IMR-90 (cell line): ENCODE measurements at regions not wholly inside any gene's neighbourhood (a gene's known extent, or its start where the extent isn't known, plus 50 kb on each side); places are given as distances from the start of the nearest gene placed in this dataset.

Source experiments
- ATAC-seq: fragments of 200-7000 bp; cut with Tn5 transposase; 2 replicates; pipeline ENCODE4 v1.9.1; 2020; ENCODE audit warnings: low read depth, mild to moderate bottlenecking, moderate library complexity
- BruUV-seq: library from RNA; stranded (reverse); fragments of 400-500 nt; replicated peaks from 2 replicates; lab custom pipeline; 2021; lab: Mats Ljungman, UMichigan
- CTCF ChIA-PET: fragments of 300-600 bp; formaldehyde crosslinking; extraction: SDS; loops from one replicate; lab custom pipeline; 2021; ENCODE audit warnings: antibody characterized with exemption; lab: Yijun Ruan, JAX
- POLR2A ChIA-PET: fragments of 300-600 bp; sonication (Branson Sonifier 250); formaldehyde crosslinking; loops from one replicate; lab custom pipeline; 2022; ENCODE audit warnings: antibody characterized with exemption; ENCODE audit not compliant: unreplicated experiment; lab: Charles Lee
- DNase-seq: peaks from one replicate; pipeline ENCODE4 v3.0.0; 2013
- H2AFZ ChIP-seq: replicated peaks from 2 replicates; pipeline ENCODE3; 2013; ENCODE audit warnings: low read length, mild to moderate bottlenecking; ENCODE audit not compliant: poor library complexity
- H2AK5ac ChIP-seq: 2 replicates; pipeline ENCODE4 v1.6.1; 2013; ENCODE audit warnings: low read depth, low read length, inconsistent platforms
- H2AK9ac ChIP-seq: replicated peaks from 2 replicates; pipeline ENCODE3; 2013; ENCODE audit warnings: mild to moderate bottlenecking, low read depth, low read length, moderate library complexity; ENCODE audit not compliant: poor library complexity
- H2BK120ac ChIP-seq: 2 replicates; pipeline ENCODE4 v1.6.1; 2013; ENCODE audit warnings: low read depth, low read length, inconsistent platforms
- H2BK15ac ChIP-seq: 3 replicates; pipeline ENCODE4 v1.6.1; 2013; ENCODE audit warnings: low read depth, low read length, inconsistent platforms
- H2BK20ac ChIP-seq: 2 replicates; pipeline ENCODE4 v1.6.1; 2013; ENCODE audit warnings: low read depth, mild to moderate bottlenecking, inconsistent platforms, low read length, moderate library complexity
- H2BK5ac ChIP-seq: 2 replicates; pipeline ENCODE4 v1.6.1; 2013; ENCODE audit warnings: mild to moderate bottlenecking, low read depth, low read length, inconsistent platforms; ENCODE audit not compliant: poor library complexity, severe bottlenecking
- H3K14ac ChIP-seq: replicated peaks from 2 replicates; pipeline ENCODE4 v1.6.1; 2013; ENCODE audit warnings: low read depth, low read length, inconsistent platforms
- H3K18ac ChIP-seq: 2 replicates; pipeline ENCODE4 v1.6.1; 2013; ENCODE audit warnings: low read depth, low read length, control low read depth
- H3K23ac ChIP-seq: 2 replicates; pipeline ENCODE4 v1.6.1; 2013; ENCODE audit warnings: low read depth, low read length, inconsistent platforms
- H3K27ac ChIP-seq: 2 replicates; pipeline ENCODE4 v1.5.1; 2013; ENCODE audit warnings: mild to moderate bottlenecking, control low read depth, low read length; ENCODE audit not compliant: insufficient read depth
- H3K27me3 ChIP-seq: 2 replicates; pipeline ENCODE4 v1.6.1; 2013; ENCODE audit warnings: low read length; ENCODE audit not compliant: control insufficient read depth, insufficient read depth
- H3K36me3 ChIP-seq: 2 replicates; pipeline ENCODE4 v1.6.1; 2013; ENCODE audit warnings: low read length, mixed read lengths; ENCODE audit not compliant: control insufficient read depth, insufficient read depth
- H3K4ac ChIP-seq: 2 replicates; pipeline ENCODE4 v1.6.1; 2013; ENCODE audit warnings: low read depth, low read length, inconsistent platforms
- H3K4me1 ChIP-seq: 2 replicates; pipeline ENCODE4 v1.6.1; 2013; ENCODE audit warnings: low read length, mixed read lengths; ENCODE audit not compliant: control insufficient read depth, insufficient read depth
- H3K4me2 ChIP-seq: 2 replicates; pipeline ENCODE4 v1.6.1; 2013; ENCODE audit warnings: low read depth, mild to moderate bottlenecking, control low read depth, low read length, moderate library complexity
- H3K4me3 ChIP-seq: 2 replicates; pipeline ENCODE4 v1.5.1; 2013; ENCODE audit warnings: low read depth, mild to moderate bottlenecking, control low read depth, low read length, moderate library complexity; ENCODE audit not compliant: insufficient read depth
- H3K56ac ChIP-seq: 2 replicates; pipeline ENCODE4 v1.6.1; 2013; ENCODE audit warnings: low read length, inconsistent platforms; ENCODE audit not compliant: insufficient read depth; ENCODE audit errors: extremely low read depth
- H3K79me1 ChIP-seq, 2 experiments: 2 replicates each; pipeline ENCODE4 v1.6.1; 2013; ENCODE audit warnings: low read length in 2 of 2, inconsistent platforms in 1 of 2, low read depth in 1 of 2
- H3K9ac ChIP-seq: 2 replicates; pipeline ENCODE4 v1.6.1; 2013; ENCODE audit warnings: low read depth, low read length, control low read depth
- H3K9me1 ChIP-seq: 2 replicates; pipeline ENCODE4 v1.6.1; 2013; ENCODE audit warnings: low read length, inconsistent platforms; ENCODE audit not compliant: insufficient read depth
- H3K9me3 ChIP-seq: 2 replicates; pipeline ENCODE4 v1.6.1; 2013; ENCODE audit warnings: low read length; ENCODE audit not compliant: control insufficient read depth, insufficient read depth
- H4K20me1 ChIP-seq: 2 replicates; pipeline ENCODE4 v1.6.1; 2013; ENCODE audit warnings: low read length, inconsistent platforms; ENCODE audit not compliant: insufficient read depth
- H4K5ac ChIP-seq: 2 replicates; pipeline ENCODE4 v1.6.1; 2013; ENCODE audit warnings: mild to moderate bottlenecking, low read depth, low read length, control low read depth
- H4K8ac ChIP-seq, 2 experiments: 2 replicates each; pipeline ENCODE4 v1.6.1; 2013; ENCODE audit warnings: low read depth in 2 of 2, low read length in 2 of 2, control low read depth in 1 of 2, inconsistent platforms in 1 of 2
- H4K91ac ChIP-seq: 2 replicates; pipeline ENCODE4 v1.6.1; 2013; ENCODE audit warnings: low read depth, low read length, inconsistent platforms; ENCODE audit not compliant: insufficient read depth
- BHLHE40 ChIP-seq: fragments of 150-350 bp; IDR thresholded peaks from 2 replicates; pipeline ENCODE4 v1.6.1; 2016; ENCODE audit warnings: mild to moderate bottlenecking, low read depth, low read length
- CEBPB ChIP-seq: IDR thresholded peaks from 2 replicates; pipeline ENCODE4 v1.6.1; 2012; ENCODE audit warnings: low read depth, low read length, improper control_type of control experiment
- CHD1 ChIP-seq: IDR thresholded peaks from 2 replicates; pipeline ENCODE4 v1.6.1; 2012; ENCODE audit warnings: low read depth, low read length, improper control_type of control experiment
- CTCF ChIP-seq: conservative IDR thresholded peaks from 2 replicates; pipeline ENCODE4 v1.5.1; 2012; ENCODE audit warnings: mild to moderate bottlenecking, low read depth, low read length, improper control_type of control experiment
- ELK1 ChIP-seq: fragments of 150-350 bp; IDR thresholded peaks from 2 replicates; pipeline ENCODE4 v1.6.1; 2016; ENCODE audit warnings: low read depth, mild to moderate bottlenecking, low read length, moderate library complexity, borderline replicate concordance
- FOS ChIP-seq: fragments of 150-350 bp; IDR thresholded peaks from 2 replicates; pipeline ENCODE4 v1.6.1; 2016; ENCODE audit warnings: low read depth, low read length
- MAFK ChIP-seq: IDR thresholded peaks from 2 replicates; pipeline ENCODE4 v1.6.1; 2012; ENCODE audit warnings: low read depth, low read length, improper control_type of control experiment
- MAZ ChIP-seq: IDR thresholded peaks from 2 replicates; pipeline ENCODE4 v1.6.1; 2012; ENCODE audit warnings: low read depth, mild to moderate bottlenecking, low read length, improper control_type of control experiment, moderate library complexity, borderline replicate concordance
- MXI1 ChIP-seq: IDR thresholded peaks from 2 replicates; pipeline ENCODE4 v1.6.1; 2012; ENCODE audit warnings: low read depth, mild to moderate bottlenecking, low read length, moderate library complexity, borderline replicate concordance
- NFE2L2 ChIP-seq: fragments of 150-350 bp; IDR thresholded peaks from 2 replicates; pipeline ENCODE4 v1.6.1; 2016; ENCODE audit warnings: low read depth, mild to moderate bottlenecking, low read length
- POLR2A ChIP-seq: IDR thresholded peaks from 2 replicates; pipeline ENCODE4 v1.6.1; 2012; ENCODE audit warnings: mild to moderate bottlenecking, low read depth, low read length
- RAD21 ChIP-seq: IDR thresholded peaks from 2 replicates; pipeline ENCODE4 v1.6.1; 2012; ENCODE audit warnings: low read length, improper control_type of control experiment
- RCOR1 ChIP-seq: IDR thresholded peaks from 2 replicates; pipeline ENCODE4 v1.6.1; 2012; ENCODE audit warnings: mild to moderate bottlenecking, low read length, improper control_type of control experiment; ENCODE audit not compliant: insufficient replicate concordance
- RFX5 ChIP-seq: IDR thresholded peaks from 2 replicates; pipeline ENCODE4 v1.8.0; 2012; ENCODE audit warnings: low read depth, mild to moderate bottlenecking, low read length, moderate library complexity
- SMC3 ChIP-seq: fragments of 150-350 bp; IDR thresholded peaks from 2 replicates; pipeline ENCODE4 v1.6.1; 2016; ENCODE audit warnings: low read depth, mild to moderate bottlenecking, antibody characterized with exemption, low read length, moderate library complexity
- USF2 ChIP-seq: fragments of 150-350 bp; IDR thresholded peaks from 2 replicates; pipeline ENCODE4 v1.6.1; 2017; ENCODE audit warnings: mild to moderate bottlenecking, antibody characterized with exemption, low read length, low read depth
- WGBS, 2 experiments: methylation state at CpG; one replicate each; pipeline versions ENCODE4 v1.1.5 to v1.1.7; 2013; ENCODE audit warnings: missing lambda C conversion rate in 2 of 2; ENCODE audit not compliant: insufficient read length in 1 of 2; ENCODE audit errors: extremely low coverage in 2 of 2; 5-methylcytosine and 5-hydroxymethylcytosine counted together
- dilution Hi-C: fragments of 300-500 bp; cut with HindIII; formaldehyde crosslinking; loops from one replicate; pipeline ENCODE4 v1.14.3; 2018; ENCODE audit warnings: low sequenced_read_pairs; ENCODE audit not compliant: unreplicated experiment
- in situ Hi-C: fragments of 300-500 bp; cut with MboI; formaldehyde crosslinking; loops from 3 replicates; pipeline ENCODE4 v1.14.3; 2019; ENCODE audit warnings: low sequenced_read_pairs, inconsistent platforms, mixed read lengths
- intact Hi-C: fragments of 100-400 bp; cut with micrococcal nuclease; formaldehyde crosslinking; loops from 2 replicates; pipeline ENCODE4 v1.10.0; 2022

- H3K18ac ChIP-seq = no peak overlapping the region
- peaks cover 16% of the 10 kb centered on the region for H3K9me3 ChIP-seq
- H2AFZ ChIP-seq = no peak overlapping the region
- DNase-seq = no peak
- POLR2A ChIA-PET = no interaction called here
- H3K9me1 ChIP-seq = no peaks in the 10 kb centered on the region
- no peak overlapping the region for H4K8ac ChIP-seq
- no peak for ATAC-seq
- no peak overlapping the region for H3K4me3 ChIP-seq
- H3K27me3 ChIP-seq = no peaks in the 10 kb centered on the region
- 60% methylated on average over 1 of the region's 12 CpGs; no CpG with 5 or more reads in 1 of the 2 experiments for WGBS, 2 experiments
- H3K9ac ChIP-seq = no peak overlapping the region
- BruUV-seq = no TSS peak
- H3K23ac ChIP-seq = no peak overlapping the region
- H3K4ac ChIP-seq = no peak overlapping the region
- intact Hi-C loops (no loop called here), in situ Hi-C loops (no loop called here), dilution Hi-C loops (no loop called here)
- CTCF ChIA-PET = no interaction called here
- no peak overlapping the region for H2BK20ac ChIP-seq
- no peak overlapping the region for H3K27ac ChIP-seq
- no peak overlapping the region for H2BK5ac ChIP-seq
- no peaks in the 10 kb centered on the region for H3K4me1 ChIP-seq
- no peak overlapping the region for H4K5ac ChIP-seq
- H3K56ac ChIP-seq = no peak overlapping the region
- H3K14ac ChIP-seq = no peak overlapping the region
- TF ChIP-seq ELK1 = no peak
- no peak for TF ChIP-seq RFX5
- no peak for TF ChIP-seq USF2
- TF ChIP-seq RCOR1 = no peak
- no peak for TF ChIP-seq SMC3
- TF ChIP-seq FOS = no peak
- no peak for TF ChIP-seq CEBPB
- no peak for TF ChIP-seq CTCF
- no peak for TF ChIP-seq BHLHE40
- no peak for TF ChIP-seq NFE2L2
- TF ChIP-seq CHD1 = no peak
- no peak for TF ChIP-seq MAFK
- no peak for TF ChIP-seq POLR2A
- TF ChIP-seq MXI1 = no peak
- no peak for TF ChIP-seq MAZ
- TF ChIP-seq RAD21 = no peak
- no peak overlapping the region for H3K4me2 ChIP-seq
- no peaks in the 10 kb centered on the region for H3K36me3 ChIP-seq
- no peaks in the 10 kb centered on the region for H4K20me1 ChIP-seq
- H2AK9ac ChIP-seq = no peak overlapping the region
- H2AK5ac ChIP-seq = no peak overlapping the region
- no peak overlapping the region for H2BK15ac ChIP-seq
- H2BK120ac ChIP-seq = no peak overlapping the region
- H4K91ac ChIP-seq = no peak overlapping the region
- no peaks in the 10 kb centered on the region for H3K79me1 ChIP-seq
Observed at GRCh38 chr19:57031106-57031505, 88.7 kb upstream of the USP29 start.
